GM23248 (cell line): ENCODE measurements at regions not wholly inside any gene's neighbourhood (a gene's known extent, or its start where the extent isn't known, plus 50 kb on each side); places are given as distances from the start of the nearest gene placed in this dataset.

Source experiments
- EZH2 ChIP-seq: fragments of 200-600 bp; sonication (generic); IDR thresholded peaks from 2 replicates; pipeline ENCODE4 v1.6.1; 2018; ENCODE audit warnings: antibody characterized with exemption, mild to moderate bottlenecking; ENCODE audit not compliant: insufficient read depth, poor library complexity, severe bottlenecking
- EZH2phosphoT487 ChIP-seq: fragments of 200-600 bp; sonication (generic); IDR thresholded peaks from 2 replicates; pipeline ENCODE4 v1.6.1; 2018; ENCODE audit warnings: antibody characterized with exemption, moderate library complexity, mild to moderate bottlenecking, low read depth; ENCODE audit not compliant: insufficient read depth

DNA sequence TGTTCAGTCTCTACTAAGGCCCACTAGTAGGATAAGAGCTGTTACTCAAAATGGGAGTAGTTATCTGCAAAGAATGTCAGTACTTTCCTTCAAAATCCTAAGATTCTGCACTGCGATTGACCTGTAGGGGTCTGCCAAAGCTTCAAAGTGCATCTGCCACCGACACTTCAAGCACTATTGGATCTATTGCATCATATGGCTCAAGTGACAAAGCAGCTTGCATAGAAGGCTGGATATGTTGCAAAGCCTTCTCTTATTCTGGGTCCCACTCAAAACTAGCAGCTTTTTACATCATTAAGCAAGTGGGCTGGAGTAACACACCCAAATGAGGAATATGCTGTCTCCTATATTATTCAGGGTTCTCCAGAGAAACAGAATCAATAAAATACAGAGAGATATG is 115.4 kb upstream of the EMCN start:
- TF ChIP-seq EZH2phosphoT487 (no peak), EZH2 (no peak)
